Sigmoid colon (tissue), 4 donors: ENCODE measurements at regions not wholly inside any gene's neighbourhood (a gene's known extent, or its start where the extent isn't known, plus 50 kb on each side); places are given as distances from the start of the nearest gene placed in this dataset.

Experiments
- POLR2A ChIP-seq, 2 donors: fragments of 450-650 bp; IDR thresholded peaks; one replicate each; pipeline ENCODE4 v1.6.1; 2016; ENCODE audit warnings: antibody characterized with exemption in 2 of 2, mild to moderate bottlenecking in 2 of 2, moderate library complexity in 2 of 2
- POLR2AphosphoS5 ChIP-seq, 4 donors: sonication (generic); formaldehyde crosslinking; IDR thresholded peaks; one replicate each; pipeline ENCODE4 v1.6.1; 2017; ENCODE audit warnings: antibody characterized with exemption in 4 of 4
- TF ChIP-seq, protein P1 (sequence below), 4 experiments: fragments of 450-650 bp in 3 of 4; fragments of 200-600 bp in 1 of 4; IDR thresholded peaks; one replicate each; pipeline ENCODE4 v1.5.1; 2016 to 2019; ENCODE audit warnings: antibody characterized with exemption in 4 of 4, mild to moderate bottlenecking in 3 of 4, moderate library complexity in 2 of 4

DNA sequence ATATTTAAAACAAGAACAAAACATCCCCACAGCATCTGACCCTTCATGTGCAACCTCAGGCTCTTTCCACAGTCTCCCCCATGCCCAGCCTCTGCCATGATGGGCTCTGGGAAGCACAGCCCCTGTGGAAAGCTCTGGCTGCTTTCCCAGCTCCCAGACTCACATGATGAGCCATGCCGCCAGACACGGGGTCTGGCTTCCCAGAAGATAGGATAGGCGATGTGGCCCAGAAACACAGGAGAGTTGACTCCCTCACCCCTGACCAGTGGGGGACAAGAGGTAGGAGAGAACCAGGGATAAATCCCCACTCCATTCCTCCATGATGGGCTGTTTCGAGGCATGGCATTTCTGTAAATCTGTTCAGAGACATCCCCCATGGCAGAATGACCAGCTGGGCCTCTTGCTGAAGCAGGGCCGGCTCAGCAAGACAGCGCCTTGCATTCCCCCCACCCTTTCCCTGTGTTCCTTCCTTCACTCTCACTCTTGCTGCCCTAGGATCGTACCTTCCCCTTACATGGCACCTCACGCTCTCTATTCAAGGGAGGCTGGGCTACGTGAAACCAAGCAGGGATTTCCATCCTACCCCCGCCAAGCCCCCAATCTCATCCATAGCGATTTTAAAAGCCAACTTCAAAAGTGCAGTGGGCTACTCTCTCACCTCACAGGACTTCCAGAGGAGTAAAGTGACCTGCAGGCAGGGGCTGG lies 192.4 kb downstream of the ABHD5 start:
- TF ChIP-seq POLR2AphosphoS5 (IDR thresholded peaks at IDR 0.05) (no peak), POLR2A (IDR thresholded peaks at IDR 0.05) (no peak)
- TF ChIP-seq, protein P1, sequence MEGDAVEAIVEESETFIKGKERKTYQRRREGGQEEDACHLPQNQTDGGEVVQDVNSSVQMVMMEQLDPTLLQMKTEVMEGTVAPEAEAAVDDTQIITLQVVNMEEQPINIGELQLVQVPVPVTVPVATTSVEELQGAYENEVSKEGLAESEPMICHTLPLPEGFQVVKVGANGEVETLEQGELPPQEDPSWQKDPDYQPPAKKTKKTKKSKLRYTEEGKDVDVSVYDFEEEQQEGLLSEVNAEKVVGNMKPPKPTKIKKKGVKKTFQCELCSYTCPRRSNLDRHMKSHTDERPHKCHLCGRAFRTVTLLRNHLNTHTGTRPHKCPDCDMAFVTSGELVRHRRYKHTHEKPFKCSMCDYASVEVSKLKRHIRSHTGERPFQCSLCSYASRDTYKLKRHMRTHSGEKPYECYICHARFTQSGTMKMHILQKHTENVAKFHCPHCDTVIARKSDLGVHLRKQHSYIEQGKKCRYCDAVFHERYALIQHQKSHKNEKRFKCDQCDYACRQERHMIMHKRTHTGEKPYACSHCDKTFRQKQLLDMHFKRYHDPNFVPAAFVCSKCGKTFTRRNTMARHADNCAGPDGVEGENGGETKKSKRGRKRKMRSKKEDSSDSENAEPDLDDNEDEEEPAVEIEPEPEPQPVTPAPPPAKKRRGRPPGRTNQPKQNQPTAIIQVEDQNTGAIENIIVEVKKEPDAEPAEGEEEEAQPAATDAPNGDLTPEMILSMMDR (IDR thresholded peaks at IDR 0.05): no peak
